ENCODE measurements at regions not wholly inside any gene's neighbourhood (a gene's known extent, or its start where the extent isn't known, plus 50 kb on each side); places are given as distances from the start of the nearest gene placed in this dataset.

- TF ChIP-seq ZNF692 (tag by site-specific recombination; IDR thresholded peaks at IDR 0.05): no peak
- TF ChIP-seq ZNF18 (tag by site-specific recombination; IDR thresholded peaks at IDR 0.05): no peak
- TF ChIP-seq CTCF (tag by site-specific recombination; IDR thresholded peaks at IDR 0.05): no peak
- TF ChIP-seq REST (tag by site-specific recombination; IDR thresholded peaks at IDR 0.05): no peak
- TF ChIP-seq OSR2 (tag by site-specific recombination; IDR thresholded peaks at IDR 0.05): no peak
- no peak for TF ChIP-seq YY1 (tag by site-specific recombination; IDR thresholded peaks at IDR 0.05)
- TF ChIP-seq ZSCAN18 (tag by site-specific recombination; IDR thresholded peaks at IDR 0.05): no peak
- no peak for TF ChIP-seq MYNN (tag by site-specific recombination; IDR thresholded peaks at IDR 0.05; ENCODE audit: borderline replicate concordance)
- TF ChIP-seq PBX3 (CRISPR knock-in tag; IDR thresholded peaks at IDR 0.05): no peak
- TF ChIP-seq HOXC10 (CRISPR knock-in tag; IDR thresholded peaks at IDR 0.05): no peak
Measured at GRCh38 chr2:109690457-109690821, 76.3 kb downstream of the SOWAHC start.

All from HEK293 (cell line).